Mucosa of gallbladder (tissue), 1 donor: ENCODE measurements at regions not wholly inside any gene's neighbourhood (a gene's known extent, or its start where the extent isn't known, plus 50 kb on each side); places are given as distances from the start of the nearest gene placed in this dataset.
"Not testable (repeated sequence)": the region's sequence is repeated elsewhere in the genome, so short reads cannot be mapped to it uniquely, and the experiment has no call there.

Source experiments
- DNase-seq: peaks from one replicate; pipeline ENCODE4 v3.0.0-alpha.2; 2020; ENCODE audit warnings: low spot score
- donor health status: DM: no; HTN: no; CAD: no.

DNA sequence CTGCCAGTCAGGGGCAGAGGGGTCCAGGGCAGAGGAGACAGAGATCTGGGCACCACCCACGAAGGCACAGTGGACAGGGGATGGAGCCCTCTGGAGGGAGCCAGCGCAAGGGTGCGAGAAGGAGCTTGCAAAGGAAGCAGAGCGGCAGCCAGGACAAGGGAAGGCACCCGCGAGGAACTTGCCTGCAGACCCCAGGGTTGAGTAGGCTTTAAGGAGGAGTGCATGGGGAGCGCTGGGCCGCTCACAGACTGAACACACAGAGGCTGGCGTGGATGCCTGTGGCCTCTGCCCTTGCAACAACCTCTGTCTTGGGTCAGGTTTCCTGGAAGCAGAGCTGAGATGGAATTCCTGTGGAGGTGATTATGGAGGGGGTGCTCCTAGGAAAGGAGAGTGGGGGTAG, 374.4 kb downstream of the CNTNAP3B start:
- not testable (repeated sequence) for DNase-seq

DNA sequence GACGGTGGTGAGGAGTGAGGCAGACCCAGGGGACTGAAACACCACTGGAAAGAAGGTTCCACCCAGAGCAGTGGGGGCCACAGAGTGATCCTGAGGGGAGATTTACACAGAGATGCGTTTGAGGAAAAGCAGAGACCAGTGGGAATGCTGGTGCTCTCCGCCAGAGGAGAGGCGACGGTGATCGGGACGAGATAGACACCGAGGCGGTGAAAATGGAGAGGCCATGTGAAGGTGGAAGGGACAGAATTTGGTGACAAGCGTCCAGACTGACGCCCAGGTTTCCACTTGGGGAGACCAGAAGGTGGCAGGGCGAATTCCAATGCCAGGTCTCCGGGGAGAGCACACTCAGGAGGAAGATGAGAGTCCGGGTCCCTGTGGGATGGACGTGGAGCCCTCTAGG, 374.8 kb downstream of the CNTNAP3B start:
- DNase-seq, result not testable (repeated sequence)

DNA sequence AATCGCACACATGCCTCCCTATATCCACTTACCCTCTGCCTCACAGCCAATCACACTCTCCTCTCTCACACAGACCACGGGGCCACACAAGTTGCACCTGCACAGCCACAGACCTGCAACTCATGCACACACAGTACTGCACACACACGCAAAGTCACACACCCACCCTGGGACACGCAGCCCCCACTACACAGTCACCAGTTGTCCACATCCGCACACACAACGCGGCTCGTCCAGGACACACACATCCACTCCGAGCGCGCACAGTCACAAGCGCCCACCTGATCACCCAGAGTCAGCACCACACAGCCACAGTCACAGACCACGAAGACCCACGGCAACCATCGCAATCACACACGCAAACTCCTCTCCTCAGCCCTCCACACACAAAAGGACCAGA, 387.3 kb downstream of the CNTNAP3B start:
- not testable (repeated sequence) for DNase-seq

DNA sequence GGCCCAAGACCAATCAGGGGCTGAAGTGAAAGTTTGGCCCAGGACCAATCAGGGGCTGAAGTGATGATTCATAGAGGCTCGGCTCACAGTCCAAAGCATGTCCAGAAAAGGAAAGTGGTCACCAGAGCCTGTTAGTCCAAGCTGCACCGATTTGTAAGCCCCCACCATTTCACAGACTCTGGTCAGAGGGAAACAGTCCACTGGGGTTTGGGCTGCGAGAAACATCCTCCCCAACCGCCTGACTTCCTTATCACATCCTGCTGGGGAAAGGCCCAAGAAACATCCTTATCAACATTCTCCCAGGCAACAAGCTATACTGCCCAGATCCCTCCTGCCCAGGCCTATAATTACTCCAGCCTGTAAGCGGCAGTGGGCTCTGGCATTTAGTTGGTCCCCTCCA, 388.1 kb downstream of the CNTNAP3B start:
- not testable (repeated sequence) for DNase-seq

DNA sequence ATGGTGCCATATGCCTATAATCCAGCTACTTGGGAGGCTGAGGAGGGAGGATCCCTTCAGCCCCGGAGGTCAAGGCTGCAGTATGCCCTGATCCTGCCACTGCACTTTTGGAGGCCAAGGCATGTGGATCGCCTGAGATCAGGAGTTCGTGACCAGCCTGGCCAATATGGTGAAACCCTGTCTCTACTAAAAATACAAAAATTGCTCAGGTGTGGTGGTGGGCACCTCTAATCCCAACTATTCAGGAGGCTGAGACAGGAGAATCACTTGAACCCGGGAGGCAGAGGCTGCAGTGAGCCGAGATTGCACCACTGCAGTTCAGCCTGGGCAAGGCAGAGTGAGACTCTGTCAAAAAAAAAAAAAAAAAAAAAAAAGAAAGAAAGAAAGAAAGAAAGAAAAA, 390.5 kb downstream of the CNTNAP3B start:
- DNase-seq, result not testable (repeated sequence)

GRCh38 chr9:41699190-41699589, 430.0 kb downstream of the CNTNAP3B start:
- not testable (repeated sequence) for DNase-seq

DNA sequence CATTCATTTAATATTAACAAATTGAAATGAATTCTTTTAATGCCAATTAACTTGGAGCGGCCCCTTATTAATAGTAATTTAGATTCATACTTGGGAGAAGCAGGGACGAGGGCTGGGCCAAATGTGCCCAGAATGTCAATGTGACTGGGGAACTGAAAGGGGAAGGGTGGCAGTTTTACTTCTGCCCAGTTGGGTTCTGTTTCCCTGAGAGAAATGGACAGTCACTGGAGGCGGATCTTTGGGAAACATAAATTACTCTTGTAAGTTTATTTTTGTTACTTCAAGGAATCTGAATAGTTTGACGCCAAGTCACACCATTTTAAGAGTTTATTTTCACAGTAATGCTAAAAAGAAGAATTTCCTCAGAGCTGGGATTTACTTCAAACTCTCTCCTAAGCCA, 432.1 kb downstream of the CNTNAP3B start:
- DNase-seq, result not testable (repeated sequence)

DNA sequence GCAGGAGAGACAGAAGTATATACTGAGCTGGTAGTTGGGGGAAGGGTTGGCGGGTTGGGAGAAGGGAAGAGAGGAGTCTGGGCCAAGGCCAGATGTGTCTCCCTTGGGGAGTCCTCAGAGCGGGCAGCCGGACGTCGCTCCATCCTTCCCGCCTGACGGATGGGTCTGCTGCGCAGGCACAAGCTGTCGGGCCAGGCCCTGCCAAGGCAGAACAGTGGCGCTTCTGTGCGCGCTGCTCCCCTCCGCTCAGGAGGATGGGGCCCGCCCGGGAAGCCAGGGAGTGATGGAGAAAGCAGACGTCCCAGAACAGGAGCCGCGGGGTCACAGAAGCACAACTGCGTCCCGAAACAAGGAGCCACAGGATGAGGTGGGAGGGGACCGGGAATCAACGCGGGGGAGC, 449.9 kb downstream of the CNTNAP3B start:
- not testable (repeated sequence) for DNase-seq

DNA sequence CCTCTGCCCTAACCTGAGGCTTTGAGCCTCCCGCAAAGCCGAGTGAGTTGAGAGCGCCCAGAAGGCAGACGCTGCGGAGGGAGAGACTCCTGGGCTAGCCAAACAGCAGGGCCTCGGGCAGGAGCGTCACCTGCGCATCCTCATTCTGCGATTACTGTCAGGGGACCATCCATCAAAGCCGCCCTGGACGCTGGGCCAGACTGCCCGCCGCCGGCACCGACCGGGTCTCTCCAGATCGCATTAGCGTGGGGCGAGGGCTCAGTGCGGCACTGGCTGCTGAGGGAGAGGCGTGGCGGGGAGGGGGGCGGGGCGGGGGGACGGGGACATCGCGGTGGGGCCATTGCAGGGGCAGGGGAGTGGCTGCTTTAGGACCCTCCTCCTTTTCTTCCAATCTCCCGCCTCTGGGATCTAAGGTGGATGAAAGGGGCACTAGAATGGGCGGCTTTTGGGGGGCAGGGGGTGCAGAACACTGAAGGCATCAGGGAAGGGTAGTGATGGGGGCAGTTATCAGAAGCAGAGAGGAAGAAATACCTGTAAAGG, 465.7 kb downstream of the CNTNAP3B start:
- DNase-seq, result not testable (repeated sequence)

DNA sequence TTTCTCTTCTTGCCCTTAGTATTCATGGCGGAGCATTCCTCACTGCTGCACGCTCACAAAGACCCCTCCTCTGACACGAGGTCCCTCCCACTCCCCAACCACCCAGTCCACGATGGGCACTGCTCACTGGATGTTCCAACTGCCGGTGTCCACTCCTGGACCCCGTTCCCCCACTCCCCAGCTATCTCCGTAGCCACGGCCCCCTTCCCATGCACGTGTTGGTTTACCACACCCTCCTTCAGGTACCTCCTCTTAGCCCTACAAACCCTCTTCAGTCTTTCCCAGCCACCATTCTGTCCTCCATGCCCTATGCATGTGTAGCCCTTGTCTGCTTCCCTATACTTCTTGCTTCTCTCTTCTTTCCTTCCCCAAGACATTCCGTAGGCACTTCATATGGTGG, 469.6 kb upstream of the ZNG1F start:
- not testable (repeated sequence) for DNase-seq

DNA sequence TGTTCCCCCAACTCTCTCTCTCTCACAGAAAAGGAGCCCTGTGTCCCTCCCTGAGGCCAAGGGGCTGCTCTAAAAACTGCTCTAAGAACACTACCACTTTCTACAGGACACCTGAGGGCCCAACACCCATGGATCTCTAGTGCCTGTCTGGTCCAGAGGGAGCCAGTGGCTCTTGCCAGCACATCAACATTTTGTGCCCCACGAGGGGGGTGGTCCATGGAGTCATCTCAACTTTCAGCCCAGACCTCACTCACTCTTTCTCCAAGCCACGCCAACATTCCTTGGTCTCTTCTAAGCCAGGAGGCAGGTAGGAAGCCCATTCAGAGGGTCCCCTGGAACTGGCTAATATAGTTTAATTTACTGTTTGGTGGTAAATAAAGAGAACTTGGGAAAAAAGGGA, 469.0 kb upstream of the ZNG1F start:
- DNase-seq, result not testable (repeated sequence)

GRCh38 chr9:41657141-41657540, 468.0 kb upstream of the ZNG1F start:
- not testable (repeated sequence) for DNase-seq

DNA sequence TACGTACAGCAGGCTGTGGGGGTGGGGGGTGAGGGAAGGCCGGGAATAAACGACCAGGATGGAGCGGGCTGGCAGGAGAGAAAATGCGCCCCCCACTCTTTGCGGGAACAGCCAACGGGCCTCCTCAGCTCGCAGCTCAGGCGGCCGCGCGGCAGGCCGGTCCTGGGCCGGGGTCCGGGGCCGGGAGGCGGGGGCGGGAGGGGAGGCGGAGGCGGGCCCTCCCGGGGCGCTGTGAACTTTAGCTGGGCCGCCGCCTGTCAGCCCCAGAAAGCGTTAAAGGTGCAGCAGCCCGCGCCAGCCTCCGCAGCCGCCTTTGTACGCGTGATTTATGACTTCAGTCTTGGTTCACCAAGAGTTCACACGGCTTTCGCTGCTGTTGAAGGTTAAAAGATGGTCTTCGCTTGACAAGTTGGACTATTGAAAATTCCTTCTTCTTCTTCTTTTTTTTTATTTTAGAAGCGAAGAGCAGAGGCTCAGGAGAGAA, 466.0 kb upstream of the ZNG1F start:
- DNase-seq, result peak; percentile 34

GRCh38 chr9:41654349-41654748, 465.2 kb upstream of the ZNG1F start:
- not testable (repeated sequence) for DNase-seq

DNA sequence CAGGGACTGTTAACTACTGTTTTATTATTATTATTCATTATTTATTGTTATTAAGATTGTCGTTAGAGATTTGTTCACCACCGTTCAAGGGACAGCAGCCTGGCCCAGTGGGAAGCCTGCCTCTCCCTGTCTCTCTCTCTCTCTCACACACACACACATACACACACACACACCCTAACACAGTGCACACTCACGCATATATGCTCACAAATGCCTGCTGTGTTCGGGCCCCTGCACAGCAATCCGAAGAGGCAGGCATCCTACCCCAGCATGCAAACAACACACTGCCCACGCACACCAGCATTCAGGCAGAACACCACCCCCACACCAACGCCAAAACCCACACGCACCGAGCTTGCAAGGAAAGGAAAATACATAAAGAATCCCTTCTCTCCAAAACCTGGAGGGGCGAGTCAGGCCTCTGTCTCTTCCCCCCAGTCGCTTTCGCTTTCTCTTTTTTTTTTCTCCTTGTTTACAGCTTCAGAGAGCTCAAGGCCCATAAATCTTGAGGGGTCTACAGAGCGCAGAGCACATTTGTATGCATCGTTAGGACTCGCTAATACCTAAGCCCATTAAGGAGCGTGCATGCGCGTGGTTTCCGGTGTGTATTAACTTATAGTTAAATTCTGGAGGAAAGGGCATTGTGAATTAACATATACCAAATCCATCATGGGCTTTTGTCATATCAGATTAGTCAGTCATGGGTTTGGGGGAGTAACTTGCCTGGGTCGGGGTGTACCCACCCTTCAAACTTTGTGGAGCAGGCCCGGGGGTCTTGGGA, 464.6 kb upstream of the ZNG1F start:
- DNase-seq, result not testable (repeated sequence)

DNA sequence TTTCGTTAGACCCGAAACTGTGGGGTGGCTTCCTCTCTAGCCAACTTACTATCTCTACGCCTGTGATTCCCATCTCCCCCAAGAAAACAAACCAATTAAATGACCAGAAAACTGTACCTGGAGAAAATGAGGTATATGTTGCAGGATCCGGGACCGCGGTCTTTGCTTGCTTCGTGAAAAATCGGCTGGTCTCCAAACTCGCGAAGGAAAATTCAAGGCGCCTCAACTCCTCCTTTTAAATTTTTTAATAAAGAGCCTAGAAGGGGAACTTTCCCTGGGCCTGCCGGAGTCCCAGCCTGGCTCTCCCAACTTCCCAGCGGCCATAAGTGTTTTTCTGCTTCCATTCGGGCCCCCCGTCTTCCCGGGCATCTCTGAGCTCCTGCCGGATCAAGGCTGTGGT, 463.7 kb upstream of the ZNG1F start:
- DNase-seq, result not testable (repeated sequence)

DNA sequence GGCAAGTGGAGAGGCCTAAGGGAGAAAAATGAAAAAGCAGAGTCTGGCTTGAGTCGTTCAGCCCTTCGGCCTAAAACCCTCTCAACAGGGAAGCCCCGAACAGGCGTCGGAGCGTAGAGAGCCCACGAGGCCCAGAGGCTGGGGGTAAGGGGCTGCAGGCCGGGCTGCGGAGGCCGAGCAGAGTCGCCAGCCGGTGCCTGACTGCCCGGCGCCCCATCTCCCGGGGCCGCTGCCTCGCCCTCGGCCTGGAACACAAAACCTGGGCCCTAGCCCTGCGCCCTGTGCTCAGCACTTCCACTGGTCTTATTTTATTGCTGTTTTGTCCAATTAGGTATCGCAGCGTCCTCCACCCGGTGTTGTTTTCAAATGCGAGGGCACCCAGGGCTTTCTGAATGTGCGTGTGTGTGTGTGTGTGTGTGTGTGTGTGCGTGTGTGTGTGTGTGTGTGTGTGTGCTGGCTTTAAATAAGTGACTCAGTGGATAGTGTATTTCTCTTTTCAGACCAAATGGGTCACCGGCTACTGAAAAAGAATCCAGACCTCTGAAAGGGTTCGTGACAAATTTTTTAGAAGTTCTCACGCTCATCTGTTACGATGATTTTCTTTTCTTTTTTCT, 463.1 kb upstream of the ZNG1F start:
- not testable (repeated sequence) for DNase-seq

GRCh38 chr9:41650086-41650485, 461.0 kb upstream of the ZNG1F start:
- DNase-seq, result not testable (repeated sequence)

DNA sequence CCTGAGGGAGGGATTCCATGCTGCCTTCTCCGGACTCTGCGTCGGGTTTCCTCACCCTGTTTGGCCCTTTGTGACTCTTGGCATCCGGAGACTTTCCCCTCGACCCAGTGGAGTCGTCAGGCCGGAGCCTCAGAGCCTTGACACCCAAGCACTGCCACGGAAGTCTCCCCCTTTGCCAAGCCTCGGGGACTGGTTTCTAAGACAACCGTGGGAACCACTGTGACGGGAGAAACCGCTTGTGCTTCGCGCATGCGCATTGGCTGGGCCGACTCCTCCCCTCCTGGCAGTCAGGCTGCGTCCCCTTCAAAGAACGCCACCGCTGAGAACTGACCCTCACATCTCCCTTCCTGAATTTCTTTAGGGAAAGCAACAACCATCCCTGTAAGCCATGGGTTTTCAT, 459.4 kb upstream of the ZNG1F start:
- not testable (repeated sequence) for DNase-seq

- not testable (repeated sequence) for DNase-seq
These were observed 457.1 kb upstream of the ZNG1F start for GRCh38 chr9:41646246-41646645.

- DNase-seq, result not testable (repeated sequence)
These were observed 454.6 kb upstream of the ZNG1F start for GRCh38 chr9:41643571-41644279.

DNA sequence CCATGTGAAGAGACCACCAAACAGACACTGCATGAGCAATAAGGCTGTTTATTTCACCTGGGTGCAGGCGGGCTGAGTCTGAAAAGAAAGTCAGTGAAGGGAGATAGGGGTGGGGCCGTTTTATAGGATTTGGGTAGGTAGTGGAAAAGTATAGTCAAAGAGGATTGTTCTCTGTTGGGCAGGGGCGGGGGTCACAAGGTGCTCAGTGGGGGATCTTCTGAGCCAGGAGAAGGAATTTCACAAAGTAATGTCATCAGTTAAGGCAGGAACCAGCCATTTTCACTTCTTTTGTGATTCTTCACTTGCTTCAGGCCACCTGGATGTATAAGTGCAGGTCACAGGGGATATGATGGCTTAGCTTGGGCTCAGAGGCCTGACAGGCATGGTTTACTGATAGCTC, 444.6 kb upstream of the ZNG1F start:
- DNase-seq, result not testable (repeated sequence)
